Upper lobe of left lung (tissue), 6 donors: ENCODE measurements at regions not wholly inside any gene's neighbourhood (a gene's known extent, or its start where the extent isn't known, plus 50 kb on each side); places are given as distances from the start of the nearest gene placed in this dataset.

Experiments used
- ATAC-seq, 2 donors: fragments of 200-7000 bp; cut with Tn5 transposase; one replicate each; pipeline ENCODE4 v1.9.1; 2022; ENCODE audit warnings: mild to moderate bottlenecking in 2 of 2, moderate library complexity in 2 of 2; ENCODE audit not compliant: low FRiP score in 2 of 2
- DNase-seq, 2 donors: peaks; one replicate each; pipeline ENCODE4 v3.0.0-alpha.2; 2019 to 2020
- H3K27ac ChIP-seq, 4 donors: fragments of 200-600 bp; sonication (generic); one replicate each; pipeline ENCODE4 v1.5.1; 2016 to 2019
- H3K27me3 ChIP-seq, 4 donors: fragments of 200-600 bp; sonication (generic); one replicate each; pipeline ENCODE4 v1.5.1; 2017 to 2019
- H3K36me3 ChIP-seq, 4 donors: fragments of 200-600 bp; sonication (generic); one replicate each; pipeline ENCODE4 v1.5.1; 2016 to 2019
- H3K4me1 ChIP-seq, 4 donors: fragments of 200-600 bp; sonication (generic); one replicate each; pipeline ENCODE4 v1.5.1; 2018 to 2019
- H3K4me3 ChIP-seq, 4 donors: fragments of 200-600 bp; sonication (generic); one replicate each; pipeline ENCODE4 v1.5.1; 2017 to 2019; ENCODE audit warnings: mild to moderate bottlenecking in 2 of 4, moderate library complexity in 1 of 4
- H3K9me3 ChIP-seq, 4 donors: fragments of 200-600 bp; sonication (generic); one replicate each; pipeline ENCODE4 v1.5.1; 2018 to 2019
- EP300 ChIP-seq, 4 donors: sonication (generic); formaldehyde crosslinking; IDR thresholded peaks; one replicate each; pipeline ENCODE4 v1.5.1; 2017; ENCODE audit warnings: antibody characterized with exemption in 4 of 4, control low read depth in 2 of 4
- POLR2A ChIP-seq, 4 donors: fragments of 450-650 bp; IDR thresholded peaks; one replicate each; pipeline ENCODE4 v1.5.1; 2016 to 2017; ENCODE audit warnings: antibody characterized with exemption in 4 of 4, mild to moderate bottlenecking in 2 of 4
- POLR2AphosphoS5 ChIP-seq, 2 donors: sonication (generic); formaldehyde crosslinking; IDR thresholded peaks; one replicate each; pipeline ENCODE4 v1.5.1; 2017; ENCODE audit warnings: antibody characterized with exemption in 2 of 2
- WGBS, 2 donors: methylation state at CpG; one replicate each; pipeline ENCODE4 v1.1.5; 2017 to 2018; 5-methylcytosine and 5-hydroxymethylcytosine counted together
- TF ChIP-seq, protein P1 (sequence below), 6 experiments: fragments of 450-650 bp in 4 of 6; fragments of 200-600 bp in 2 of 6; sonication (generic) in 2 of 6; IDR thresholded peaks; one replicate each; pipeline ENCODE4 v1.5.1; 2016 to 2019; ENCODE audit warnings: antibody characterized with exemption in 6 of 6
- donor health status: DM: no; HTN: no; CAD: no; lungs with moderate emphysema.
- donor health status: DM: no; HTN: yes; CAD: no; lungs with severe emphysema.

DNA sequence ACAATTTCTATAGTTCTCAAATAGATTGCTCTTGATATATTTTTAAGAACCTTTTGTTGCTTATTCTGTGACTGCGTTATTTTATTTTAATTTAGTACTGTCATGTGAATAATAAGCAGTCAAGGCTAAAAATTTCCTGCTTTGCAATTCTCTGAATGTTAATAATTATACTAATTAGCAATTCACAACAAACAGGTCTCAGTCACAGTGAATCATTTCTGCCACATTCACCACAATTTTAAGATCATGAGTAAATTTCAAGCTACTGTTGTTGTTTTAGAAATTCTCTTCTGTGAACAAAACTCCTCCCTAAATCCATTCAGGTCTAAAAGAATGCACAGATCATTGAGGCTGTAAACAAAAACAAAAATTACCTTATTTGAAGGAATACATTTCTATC, 339.6 kb upstream of the DPYD start:
- no peak for TF ChIP-seq POLR2A (IDR thresholded peaks at IDR 0.05)
- TF ChIP-seq, protein P1, sequence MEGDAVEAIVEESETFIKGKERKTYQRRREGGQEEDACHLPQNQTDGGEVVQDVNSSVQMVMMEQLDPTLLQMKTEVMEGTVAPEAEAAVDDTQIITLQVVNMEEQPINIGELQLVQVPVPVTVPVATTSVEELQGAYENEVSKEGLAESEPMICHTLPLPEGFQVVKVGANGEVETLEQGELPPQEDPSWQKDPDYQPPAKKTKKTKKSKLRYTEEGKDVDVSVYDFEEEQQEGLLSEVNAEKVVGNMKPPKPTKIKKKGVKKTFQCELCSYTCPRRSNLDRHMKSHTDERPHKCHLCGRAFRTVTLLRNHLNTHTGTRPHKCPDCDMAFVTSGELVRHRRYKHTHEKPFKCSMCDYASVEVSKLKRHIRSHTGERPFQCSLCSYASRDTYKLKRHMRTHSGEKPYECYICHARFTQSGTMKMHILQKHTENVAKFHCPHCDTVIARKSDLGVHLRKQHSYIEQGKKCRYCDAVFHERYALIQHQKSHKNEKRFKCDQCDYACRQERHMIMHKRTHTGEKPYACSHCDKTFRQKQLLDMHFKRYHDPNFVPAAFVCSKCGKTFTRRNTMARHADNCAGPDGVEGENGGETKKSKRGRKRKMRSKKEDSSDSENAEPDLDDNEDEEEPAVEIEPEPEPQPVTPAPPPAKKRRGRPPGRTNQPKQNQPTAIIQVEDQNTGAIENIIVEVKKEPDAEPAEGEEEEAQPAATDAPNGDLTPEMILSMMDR (IDR thresholded peaks at IDR 0.05): no peak
- TF ChIP-seq EP300 (IDR thresholded peaks at IDR 0.05): no peak
- no peak for TF ChIP-seq POLR2AphosphoS5 (IDR thresholded peaks at IDR 0.05)
- no peaks in the 10 kb centered on the region for H3K36me3 ChIP-seq
- DNase-seq (no peak), ATAC-seq (no peak)
- WGBS, 2 donors: 89 to 100% methylated on average over 1 of the region's 1 CpG
- no peaks in the 10 kb centered on the region for H3K27me3 ChIP-seq
- no peaks in the 10 kb centered on the region for H3K4me1 ChIP-seq
- H3K9me3 ChIP-seq: no peaks in the 10 kb centered on the region
- H3K4me3 ChIP-seq: no peak overlapping the region
- no peak overlapping the region for H3K27ac ChIP-seq

DNA sequence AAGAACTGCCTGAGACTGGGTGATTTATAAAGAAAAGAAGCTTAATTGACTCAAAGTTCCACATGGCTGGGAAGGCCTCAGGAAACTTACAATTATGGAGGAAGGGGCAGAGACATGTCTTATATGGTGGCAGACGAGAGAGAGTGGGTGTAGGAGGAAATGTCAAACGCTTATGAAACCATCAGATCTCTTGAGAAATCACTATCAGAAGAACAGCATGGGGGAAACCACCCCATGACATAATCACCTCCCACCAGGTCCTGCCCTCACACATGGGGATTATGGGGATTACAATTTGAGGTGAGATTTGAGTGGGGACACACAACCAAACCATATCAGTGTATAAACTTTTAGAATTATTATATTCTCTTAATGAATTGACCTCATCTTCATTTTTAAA, 335.9 kb upstream of the DPYD start:
- Histone ChIP-seq H3K36me3 (no peaks in the 10 kb centered on the region), H3K4me1 (no peaks in the 10 kb centered on the region), H3K9me3 (no peaks in the 10 kb centered on the region), H3K4me3 (no peak overlapping the region), H3K27ac (no peak overlapping the region), H3K27me3 (no peaks in the 10 kb centered on the region)
- no peak for ATAC-seq
- WGBS, 2 donors: 61 to 66% methylated on average over 2 of the region's 2 CpGs
- TF ChIP-seq, protein P1 (IDR thresholded peaks at IDR 0.05): no peak
- TF ChIP-seq POLR2A (IDR thresholded peaks at IDR 0.05) (no peak), POLR2AphosphoS5 (IDR thresholded peaks at IDR 0.05) (no peak), EP300 (IDR thresholded peaks at IDR 0.05) (no peak)
- no peak for DNase-seq

DNA sequence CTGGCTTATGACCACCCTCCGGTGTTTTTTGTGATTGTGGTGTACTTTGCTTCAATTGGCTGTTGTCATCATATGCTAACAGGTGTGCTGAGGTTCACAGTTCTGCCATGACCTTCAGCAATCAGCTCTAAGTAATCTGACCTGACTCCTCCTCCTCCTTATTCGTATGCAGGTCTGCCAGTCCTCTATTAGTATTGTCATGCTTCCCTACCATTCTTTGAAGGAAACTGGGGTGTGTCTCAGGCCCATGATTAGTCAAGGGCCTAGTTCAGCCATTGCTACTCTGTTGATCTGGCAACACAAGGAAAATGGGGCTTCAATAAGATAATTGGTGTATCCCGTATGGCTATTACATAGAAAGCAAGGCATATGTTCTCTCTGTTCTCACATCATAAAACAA, 332.3 kb upstream of the DPYD start:
- no peaks in the 10 kb centered on the region for H3K4me1 ChIP-seq
- H3K9me3 ChIP-seq: no peaks in the 10 kb centered on the region
- WGBS, 2 donors: 84 to 86% methylated on average over 3 of the region's 3 CpGs
- ATAC-seq: no peak
- TF ChIP-seq EP300 (IDR thresholded peaks at IDR 0.05) (no peak), POLR2AphosphoS5 (IDR thresholded peaks at IDR 0.05) (no peak), POLR2A (IDR thresholded peaks at IDR 0.05) (no peak)
- TF ChIP-seq, protein P1 (IDR thresholded peaks at IDR 0.05): no peak
- H3K27me3 ChIP-seq: no peaks in the 10 kb centered on the region
- DNase-seq: no peak
- H3K4me3 ChIP-seq: no peak overlapping the region
- no peak overlapping the region for H3K27ac ChIP-seq
- no peaks in the 10 kb centered on the region for H3K36me3 ChIP-seq

DNA sequence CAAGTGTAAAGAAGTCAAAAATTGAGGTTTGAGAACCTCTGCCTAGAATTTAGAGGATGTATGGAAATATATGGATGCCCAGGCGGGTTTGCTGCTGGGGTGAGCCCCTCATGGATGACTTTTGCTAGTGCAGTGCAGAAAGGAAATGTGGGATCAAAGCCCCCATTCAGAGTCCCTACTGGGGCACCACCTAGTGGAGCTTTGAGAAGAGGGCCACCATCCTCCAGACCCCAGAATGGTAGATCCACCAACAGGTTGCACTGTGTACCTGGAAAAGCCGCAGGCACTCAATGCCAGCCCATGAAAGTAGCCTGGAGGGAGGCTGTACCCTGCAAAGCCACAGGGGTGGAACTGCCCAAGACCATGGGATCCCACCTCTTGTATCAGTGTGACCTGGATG, 330.7 kb upstream of the DPYD start:
- TF ChIP-seq, protein P1 (IDR thresholded peaks at IDR 0.05): no peak
- no peak for TF ChIP-seq POLR2AphosphoS5 (IDR thresholded peaks at IDR 0.05)
- H3K27me3 ChIP-seq: no peaks in the 10 kb centered on the region
- H3K4me1 ChIP-seq: no peaks in the 10 kb centered on the region
- no peak for DNase-seq
- no peak overlapping the region for H3K27ac ChIP-seq
- WGBS, 2 donors: 78 to 100% methylated on average over 1 to 2 of the region's 2 CpGs
- ATAC-seq: no peak
- H3K9me3 ChIP-seq: no peaks in the 10 kb centered on the region
- no peaks in the 10 kb centered on the region for H3K36me3 ChIP-seq
- no peak overlapping the region for H3K4me3 ChIP-seq

DNA sequence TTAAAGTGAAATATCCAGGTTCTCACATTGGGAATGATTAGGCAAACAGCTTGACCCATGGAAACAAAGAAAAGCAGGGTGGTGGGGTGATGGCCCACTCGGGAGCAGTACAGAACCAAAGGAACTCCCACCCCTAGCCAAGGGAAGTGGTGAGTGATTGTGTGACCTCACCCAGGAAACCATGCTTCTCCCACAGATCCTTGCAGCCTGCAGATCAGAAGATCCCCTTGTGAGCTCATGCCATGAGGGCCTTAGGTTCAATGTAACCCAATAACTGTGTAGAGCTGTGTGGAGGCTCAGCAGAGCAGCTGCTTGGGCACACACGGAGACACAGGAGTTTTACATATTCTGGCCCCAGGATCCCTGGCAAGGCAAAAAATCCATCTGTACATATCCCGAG, 311.8 kb upstream of the DPYD start:
- peaks cover 0 to 21% (median 13%) of the 10 kb centered on the region in 4 donors for H3K9me3 ChIP-seq
- no peak for DNase-seq
- no peak for ATAC-seq
- no peaks in the 10 kb centered on the region for H3K4me1 ChIP-seq
- TF ChIP-seq POLR2AphosphoS5 (IDR thresholded peaks at IDR 0.05) (no peak), EP300 (IDR thresholded peaks at IDR 0.05) (no peak), POLR2A (IDR thresholded peaks at IDR 0.05) (no peak)
- TF ChIP-seq, protein P1 (IDR thresholded peaks at IDR 0.05): no peak
- 79 to 82% methylated on average over 2 to 3 of the region's 3 CpGs for WGBS, 2 donors
- no peak overlapping the region for H3K4me3 ChIP-seq
- H3K27me3 ChIP-seq: no peaks in the 10 kb centered on the region
- no peak overlapping the region for H3K27ac ChIP-seq
- H3K36me3 ChIP-seq: no peaks in the 10 kb centered on the region
